SK-N-DZ (cell line): ENCODE measurements at regions not wholly inside any gene's neighbourhood (a gene's known extent, or its start where the extent isn't known, plus 50 kb on each side); places are given as distances from the start of the nearest gene placed in this dataset.
"Not testable (repeated sequence)": the region's sequence is repeated elsewhere in the genome, so short reads cannot be mapped to it uniquely, and the experiment has no call there.

Experiments used
- DNase-seq: peaks from one replicate; pipeline ENCODE4 v3.0.0-alpha.2; 2015; ENCODE audit warnings: low spot score

- peak; percentile 29 for DNase-seq
Measured at GRCh38 chr10:108615576-108616320, 1307.6 kb downstream of the XPNPEP1 start.

DNA sequence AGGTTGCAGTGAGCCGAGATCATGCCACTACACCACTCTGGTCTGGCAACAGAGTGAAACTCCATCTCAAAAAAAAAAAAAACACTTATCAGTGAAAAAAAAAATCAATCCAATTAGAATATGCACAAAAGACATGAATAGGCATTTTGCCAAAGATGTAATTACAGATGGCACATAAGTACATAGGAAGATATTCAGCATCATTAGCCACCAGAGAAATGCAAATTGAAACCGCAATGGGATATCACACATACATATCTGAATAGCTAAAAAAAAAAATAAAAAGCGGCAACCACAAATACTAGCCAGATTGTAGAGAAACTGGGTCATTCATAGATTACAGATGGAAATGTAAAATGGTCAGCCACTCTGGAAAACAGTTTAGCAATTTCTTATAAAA, 1310.8 kb downstream of the XPNPEP1 start:
- DNase-seq: no peak

- DNase-seq: no peak
Measured at GRCh38 chr10:108608860-108609259, 1314.5 kb downstream of the XPNPEP1 start.

- DNase-seq: no peak
Measured at GRCh38 chr10:108601851-108602250, 1321.5 kb downstream of the XPNPEP1 start.

DNA sequence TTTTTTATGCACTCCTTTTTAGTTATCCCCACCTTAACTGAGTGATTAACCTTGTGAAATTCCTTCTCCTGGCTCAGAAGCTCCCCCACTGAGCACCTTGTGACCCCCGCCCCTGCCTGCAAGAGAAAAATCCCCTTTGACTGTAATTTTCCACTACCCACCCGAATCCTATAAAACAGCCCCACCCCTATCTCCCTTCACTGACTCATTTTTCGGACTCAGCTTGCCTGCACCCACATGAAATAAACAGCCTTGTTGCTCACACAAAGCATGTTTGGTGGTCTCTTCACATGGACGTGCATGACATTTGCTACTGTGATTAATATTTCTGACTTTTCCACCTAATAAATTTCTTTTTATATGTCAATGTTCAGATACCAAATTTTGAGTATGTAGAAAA, 1322.8 kb downstream of the XPNPEP1 start:
- not testable (repeated sequence) for DNase-seq

DNA sequence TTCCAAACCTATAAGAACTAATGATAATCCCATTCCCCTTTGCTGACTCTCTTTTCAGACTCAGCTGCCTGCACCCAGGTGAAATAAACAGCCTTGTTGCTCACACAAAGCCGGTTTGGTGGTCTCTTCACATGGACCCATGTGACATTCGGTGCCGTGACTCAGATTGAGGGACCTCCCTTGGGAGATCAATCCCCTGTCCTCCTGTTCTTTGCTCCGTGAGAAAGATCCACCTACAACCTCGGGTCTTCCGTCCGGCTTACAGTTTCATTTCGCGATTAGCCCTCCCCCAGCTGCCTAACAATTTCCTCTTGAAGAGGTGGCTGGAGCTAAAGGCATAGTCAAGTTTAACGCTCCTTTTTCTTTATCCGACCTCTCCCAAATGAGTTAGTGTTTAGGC, 1324.0 kb downstream of the XPNPEP1 start:
- DNase-seq: not testable (repeated sequence)

GRCh38 chr10:108598831-108599230, 1324.5 kb downstream of the XPNPEP1 start:
- DNase-seq: no peak

DNA sequence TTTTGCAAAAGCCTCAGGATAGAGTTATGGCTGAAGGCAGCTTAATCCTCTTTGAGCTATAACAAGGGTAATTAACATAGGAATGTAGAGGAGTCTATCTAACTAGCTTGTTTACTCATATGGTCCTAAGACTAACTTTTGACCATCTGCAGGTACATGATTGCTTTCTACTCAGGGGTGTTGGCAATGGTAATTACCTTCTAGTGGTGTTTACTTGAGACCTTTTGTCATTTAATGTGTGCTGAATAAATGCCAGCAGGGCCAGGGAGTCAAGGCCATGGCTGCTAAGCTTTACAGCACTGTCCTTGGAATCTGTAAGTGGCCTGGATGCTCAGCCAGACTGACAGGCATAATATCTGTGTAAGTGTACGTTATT, 1325.0 kb downstream of the XPNPEP1 start:
- no peak for DNase-seq

DNA sequence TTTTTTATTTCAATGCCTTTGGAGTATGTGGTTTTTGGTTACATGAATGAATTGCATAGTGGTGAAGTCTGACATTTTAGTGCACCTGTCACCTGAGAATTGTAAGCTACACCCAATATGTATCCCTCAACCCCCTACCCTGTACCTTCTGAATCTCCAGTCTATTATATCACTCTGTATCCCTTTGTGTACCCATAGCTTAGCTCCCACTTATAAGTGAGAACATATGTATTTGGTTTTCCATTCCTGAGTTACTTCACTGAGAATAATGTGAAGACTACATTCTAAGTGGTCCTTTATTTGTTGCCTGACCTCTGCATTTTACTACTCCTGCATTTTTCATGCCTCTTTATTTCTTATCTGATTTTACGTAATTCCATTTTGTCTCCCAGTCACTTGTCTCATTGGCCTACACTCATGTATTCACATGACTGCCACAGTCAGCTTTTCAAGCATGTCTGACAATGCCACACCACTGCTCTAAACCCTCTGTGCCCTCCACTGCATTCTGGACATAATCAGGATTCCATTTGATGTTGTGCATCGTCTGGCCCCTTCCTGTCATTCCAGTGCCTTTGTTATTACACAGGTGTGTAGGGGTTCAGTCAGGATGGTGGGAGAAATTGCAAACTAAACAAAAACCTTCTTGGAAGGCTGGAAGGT, 1325.5 kb downstream of the XPNPEP1 start:
- DNase-seq: peak; percentile 34

GRCh38 chr10:108597031-108597430, 1326.3 kb downstream of the XPNPEP1 start:
- no peak for DNase-seq

DNA sequence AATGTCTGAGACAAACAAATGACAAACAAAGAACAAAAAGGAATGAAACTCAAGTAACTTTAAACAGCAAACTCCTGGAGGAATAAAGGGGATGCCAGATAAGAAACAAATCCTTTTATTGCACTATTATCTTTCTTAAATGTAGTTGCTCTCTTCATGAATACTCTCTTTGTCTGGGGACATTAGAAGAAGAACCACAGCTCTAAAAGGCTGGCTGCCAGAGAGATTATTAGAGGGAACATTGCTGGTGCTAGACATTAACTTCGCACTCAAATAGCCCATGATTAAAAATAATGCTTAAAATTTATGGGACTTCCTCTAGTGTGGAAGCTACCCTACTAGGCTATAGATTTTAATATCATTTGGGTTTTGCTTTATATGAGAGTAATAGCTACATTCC, 1330.4 kb downstream of the XPNPEP1 start:
- DNase-seq: no peak

DNA sequence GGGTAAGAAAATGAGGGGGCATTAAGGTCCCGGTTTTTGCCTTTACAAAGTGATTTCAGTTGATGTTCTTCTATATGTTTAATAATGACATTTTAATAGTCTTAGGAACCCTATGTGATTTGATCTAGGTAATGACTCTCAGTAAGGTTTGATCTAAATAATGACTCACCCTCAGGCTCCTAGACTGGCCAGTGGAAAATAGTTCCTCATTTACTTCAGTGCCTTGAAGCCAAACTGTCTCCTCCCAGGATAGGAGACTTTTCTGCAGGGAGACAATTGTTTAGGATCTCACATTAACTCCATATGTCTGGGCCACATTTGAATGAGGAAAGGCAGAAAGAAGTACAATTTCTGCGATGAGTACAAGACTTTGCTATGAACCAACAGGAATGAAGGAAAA, 1331.9 kb downstream of the XPNPEP1 start:
- DNase-seq: no peak

- no peak for DNase-seq
Measured at GRCh38 chr10:108586424-108586823, 1336.9 kb downstream of the XPNPEP1 start.

DNA sequence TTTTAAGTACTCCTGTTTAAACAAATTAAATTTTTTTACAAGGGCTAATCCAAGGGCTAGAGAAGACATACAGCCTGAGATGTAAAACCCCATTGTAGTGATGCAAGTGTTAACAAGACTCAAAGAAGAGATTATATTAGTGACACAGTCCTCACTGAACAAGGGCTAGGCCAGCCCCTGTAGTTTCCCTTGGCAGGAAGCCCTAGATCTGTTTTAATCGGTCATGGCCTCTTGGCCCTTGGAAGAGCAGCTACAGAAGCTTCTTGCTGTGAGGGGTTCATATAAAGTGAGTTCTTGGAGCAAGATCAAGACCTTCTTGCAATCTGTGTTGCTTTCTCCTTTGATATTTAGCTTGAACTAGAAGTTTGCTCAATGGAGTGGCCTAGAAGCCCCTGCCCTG, 1339.4 kb downstream of the XPNPEP1 start:
- no peak for DNase-seq

DNA sequence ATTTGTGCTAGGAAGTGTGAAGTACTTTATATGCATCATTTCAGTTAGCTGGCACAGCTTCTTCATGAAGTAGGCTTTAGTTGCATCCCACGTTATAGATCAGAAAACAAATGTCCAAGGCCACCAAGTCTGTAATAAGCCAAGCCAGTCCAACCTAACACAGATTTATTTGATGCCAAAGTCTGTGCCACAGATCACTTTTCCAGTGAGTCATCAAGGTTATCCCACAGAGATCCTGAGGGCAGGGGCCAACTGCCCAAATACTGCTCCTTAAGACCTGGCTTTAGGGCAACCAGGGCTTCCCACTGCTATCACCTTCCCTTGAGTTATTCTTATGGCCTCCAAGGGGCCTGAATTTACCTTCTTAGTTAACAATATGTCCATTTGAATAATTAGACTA, 1340.4 kb downstream of the XPNPEP1 start:
- DNase-seq: no peak

DNA sequence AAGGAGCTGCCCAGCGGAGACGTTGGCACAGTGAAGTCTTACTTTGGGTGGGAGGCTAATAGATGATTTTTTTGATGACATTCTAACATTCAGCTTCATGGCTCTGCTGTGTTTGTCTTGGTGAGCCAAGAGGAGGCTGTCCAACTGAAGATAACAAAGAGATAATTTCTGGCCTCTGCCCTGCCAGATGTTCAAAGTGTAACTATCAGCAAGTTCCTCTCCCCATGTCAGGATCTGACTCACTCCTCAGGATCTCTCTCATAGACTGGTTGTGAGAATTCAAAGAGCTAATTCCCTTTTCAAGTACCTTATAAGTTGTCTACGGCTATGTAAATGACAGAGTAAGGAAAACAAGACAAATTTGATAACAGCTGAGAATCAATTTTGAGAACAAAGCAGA, 1340.9 kb downstream of the XPNPEP1 start:
- DNase-seq: no peak

- DNase-seq: no peak
Measured at GRCh38 chr10:108578258-108578657, 1345.1 kb downstream of the XPNPEP1 start.

DNA sequence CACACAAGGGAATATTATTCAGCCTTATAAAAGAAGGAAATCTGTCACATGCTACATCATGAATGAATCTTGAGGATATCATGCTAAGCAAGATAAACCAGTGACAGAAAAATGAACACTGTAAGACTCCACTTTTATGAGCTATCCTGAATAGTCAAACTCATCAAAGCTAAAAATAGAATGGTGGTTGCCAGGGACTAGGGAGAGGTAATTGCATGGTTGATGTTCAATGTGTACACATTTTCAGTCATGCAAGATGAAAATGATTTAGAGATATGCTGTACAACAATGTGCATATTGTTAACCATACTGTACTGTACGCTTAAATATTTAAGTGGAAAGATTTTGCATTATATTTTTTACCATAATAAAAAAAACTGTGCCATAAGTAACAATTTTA, 1349.1 kb downstream of the XPNPEP1 start:
- no peak for DNase-seq

- no peak for DNase-seq
Measured at GRCh38 chr10:108568824-108569223, 1354.5 kb downstream of the XPNPEP1 start.

GRCh38 chr10:108567899-108568752, 1355.2 kb downstream of the XPNPEP1 start:
- no peak for DNase-seq

GRCh38 chr10:108566316-108567107, 1356.8 kb downstream of the XPNPEP1 start:
- no peak for DNase-seq

DNA sequence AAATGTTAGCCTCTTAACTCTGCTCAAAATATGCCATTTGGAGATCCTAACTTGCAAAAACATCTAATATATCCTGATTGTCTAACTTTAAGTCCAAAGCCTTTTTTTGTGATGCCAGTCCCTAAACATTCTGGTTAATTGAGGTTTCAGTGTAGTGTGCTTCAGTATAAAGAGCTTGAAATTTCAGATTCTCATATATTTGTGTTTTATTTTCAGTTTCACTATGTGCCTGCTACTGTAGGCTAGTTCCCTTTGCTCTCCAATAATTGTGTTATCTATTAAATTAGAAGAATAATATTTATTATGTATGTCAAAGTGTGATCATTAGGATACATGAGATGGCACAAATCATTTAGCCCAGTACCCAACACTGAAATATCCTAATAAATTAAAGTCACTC, 1361.2 kb downstream of the XPNPEP1 start:
- DNase-seq: no peak
